ENCODE measurements at regions not wholly inside any gene's neighbourhood (a gene's known extent, or its start where the extent isn't known, plus 50 kb on each side); places are given as distances from the start of the nearest gene placed in this dataset.

GRCh38 chr10:4427532-4427931, 398.5 kb upstream of the AKR1E2 start:
- TF ChIP-seq, protein P1, sequence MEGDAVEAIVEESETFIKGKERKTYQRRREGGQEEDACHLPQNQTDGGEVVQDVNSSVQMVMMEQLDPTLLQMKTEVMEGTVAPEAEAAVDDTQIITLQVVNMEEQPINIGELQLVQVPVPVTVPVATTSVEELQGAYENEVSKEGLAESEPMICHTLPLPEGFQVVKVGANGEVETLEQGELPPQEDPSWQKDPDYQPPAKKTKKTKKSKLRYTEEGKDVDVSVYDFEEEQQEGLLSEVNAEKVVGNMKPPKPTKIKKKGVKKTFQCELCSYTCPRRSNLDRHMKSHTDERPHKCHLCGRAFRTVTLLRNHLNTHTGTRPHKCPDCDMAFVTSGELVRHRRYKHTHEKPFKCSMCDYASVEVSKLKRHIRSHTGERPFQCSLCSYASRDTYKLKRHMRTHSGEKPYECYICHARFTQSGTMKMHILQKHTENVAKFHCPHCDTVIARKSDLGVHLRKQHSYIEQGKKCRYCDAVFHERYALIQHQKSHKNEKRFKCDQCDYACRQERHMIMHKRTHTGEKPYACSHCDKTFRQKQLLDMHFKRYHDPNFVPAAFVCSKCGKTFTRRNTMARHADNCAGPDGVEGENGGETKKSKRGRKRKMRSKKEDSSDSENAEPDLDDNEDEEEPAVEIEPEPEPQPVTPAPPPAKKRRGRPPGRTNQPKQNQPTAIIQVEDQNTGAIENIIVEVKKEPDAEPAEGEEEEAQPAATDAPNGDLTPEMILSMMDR (IDR thresholded peaks at IDR 0.05; ENCODE audit: insufficient read depth, low read depth, low read length), result no peak
- TF ChIP-seq EZH2 (IDR thresholded peaks at IDR 0.05; ENCODE audit: insufficient read depth, low read length), result no peak
- no peaks in the 10 kb centered on the region for H3K36me3 Mint-ChIP-seq (ENCODE audit: low read depth, unreplicated experiment)

DNA sequence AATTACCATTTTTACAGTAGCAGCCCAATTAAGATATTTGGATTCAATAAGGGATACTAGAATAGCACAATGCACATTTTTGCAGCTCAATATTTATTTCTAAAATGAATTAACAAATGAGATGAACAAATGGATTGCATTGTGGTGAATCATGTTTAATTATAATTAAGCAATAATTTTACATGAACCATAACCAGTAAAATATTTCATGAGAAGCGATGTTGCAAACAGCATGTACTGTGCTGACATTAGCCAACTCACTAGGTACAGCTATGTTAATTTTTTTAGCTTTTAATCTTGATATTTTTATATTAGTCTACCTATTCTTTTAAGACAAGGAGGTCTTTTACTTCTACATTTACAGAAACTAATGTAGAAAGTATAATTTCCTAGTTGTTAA, 399.1 kb upstream of the AKR1E2 start:
- no peak for TF ChIP-seq EZH2 (IDR thresholded peaks at IDR 0.05; ENCODE audit: insufficient read depth, low read length)
- TF ChIP-seq, protein P1 (IDR thresholded peaks at IDR 0.05; ENCODE audit: insufficient read depth, low read depth, low read length), result no peak
- FAIRE-seq, result no peak
- H3K27me3 ChIP-seq (ENCODE audit: insufficient read depth, low read length), result no peaks in the 10 kb centered on the region
- no peak overlapping the region for H3K4me2 ChIP-seq (ENCODE audit: low read length)
- DNase-seq (ENCODE audit: low read depth), result no peak
- no peaks in the 10 kb centered on the region for H3K27me3 Mint-ChIP-seq (ENCODE audit: low read depth, unreplicated experiment)
- H3K4me1 ChIP-seq (ENCODE audit: insufficient read depth, low read length), result peaks cover 9% of the 10 kb centered on the region
- no peaks in the 10 kb centered on the region for H3K9me3 Mint-ChIP-seq (ENCODE audit: unreplicated experiment)
- H3K4me3 Mint-ChIP-seq (ENCODE audit: unreplicated experiment), result no peak overlapping the region
- H3K36me3 ChIP-seq (ENCODE audit: insufficient read depth, low read length), result no peaks in the 10 kb centered on the region
- no peaks in the 10 kb centered on the region for H3K9me3 ChIP-seq (ENCODE audit: insufficient read depth, low read depth, low read length)
- no peak overlapping the region for H3K4me3 ChIP-seq (ENCODE audit: insufficient read depth, low read depth, low read length)
- no peak overlapping the region for H3K27ac Mint-ChIP-seq (ENCODE audit: unreplicated experiment)
- no peaks in the 10 kb centered on the region for H3K36me3 Mint-ChIP-seq (ENCODE audit: low read depth, unreplicated experiment)
- H4K20me1 ChIP-seq (ENCODE audit: insufficient read depth, low read length), result no peaks in the 10 kb centered on the region
- H3K79me2 ChIP-seq (ENCODE audit: insufficient read depth, low read length), result no peaks in the 10 kb centered on the region
- H2AFZ ChIP-seq (ENCODE audit: low read depth, low read length), result no peak overlapping the region
- H3K4me1 Mint-ChIP-seq (ENCODE audit: low read depth, unreplicated experiment), result peaks cover 12% of the 10 kb centered on the region
- H3K9ac ChIP-seq (ENCODE audit: low read length), result no peak overlapping the region
- H3K27ac ChIP-seq (ENCODE audit: low read depth, low read length), result no peak overlapping the region

More at GRCh38 chr10:4427532-4427931, 398.5 kb upstream of the AKR1E2 start:
- Histone ChIP-seq H3K4me3 (ENCODE audit: insufficient read depth, low read depth, low read length) (no peak overlapping the region), H3K79me2 (ENCODE audit: insufficient read depth, low read length) (no peaks in the 10 kb centered on the region), H3K4me1 (ENCODE audit: insufficient read depth, low read length) (peaks cover 11% of the 10 kb centered on the region), H3K9ac (ENCODE audit: low read length) (no peak overlapping the region), H3K27me3 (ENCODE audit: insufficient read depth, low read length) (no peaks in the 10 kb centered on the region), H3K27ac (ENCODE audit: low read depth, low read length) (no peak overlapping the region), H3K9me3 (ENCODE audit: insufficient read depth, low read depth, low read length) (no peaks in the 10 kb centered on the region), H2AFZ (ENCODE audit: low read depth, low read length) (no peak overlapping the region), H4K20me1 (ENCODE audit: insufficient read depth, low read length) (no peaks in the 10 kb centered on the region), H3K4me2 (ENCODE audit: low read length) (no peak overlapping the region), H3K36me3 (ENCODE audit: insufficient read depth, low read length) (no peaks in the 10 kb centered on the region)
- Mint-ChIP-seq H3K4me3 (ENCODE audit: unreplicated experiment) (no peak overlapping the region), H3K27me3 (ENCODE audit: low read depth, unreplicated experiment) (no peaks in the 10 kb centered on the region), H3K9me3 (ENCODE audit: unreplicated experiment) (no peaks in the 10 kb centered on the region), H3K27ac (ENCODE audit: unreplicated experiment) (no peak overlapping the region), H3K4me1 (ENCODE audit: low read depth, unreplicated experiment) (peaks cover 17% of the 10 kb centered on the region)
- DNase-seq (ENCODE audit: low read depth) (peak; percentile 5), FAIRE-seq (no peak)

- no peak overlapping the region for H3K27ac ChIP-seq (ENCODE audit: low read depth, low read length)
- no peaks in the 10 kb centered on the region for H3K36me3 ChIP-seq (ENCODE audit: insufficient read depth, low read length)
- no peak overlapping the region for H3K4me3 ChIP-seq (ENCODE audit: insufficient read depth, low read depth, low read length)
- TF ChIP-seq, protein P1 (IDR thresholded peaks at IDR 0.05; ENCODE audit: insufficient read depth, low read depth, low read length), result no peak
- TF ChIP-seq EZH2 (IDR thresholded peaks at IDR 0.05; ENCODE audit: insufficient read depth, low read length), result no peak
- FAIRE-seq, result no peak
- H3K27me3 ChIP-seq (ENCODE audit: insufficient read depth, low read length), result no peaks in the 10 kb centered on the region
- no peaks in the 10 kb centered on the region for H3K4me1 ChIP-seq (ENCODE audit: insufficient read depth, low read length)
- no peak overlapping the region for H3K9ac ChIP-seq (ENCODE audit: low read length)
- Mint-ChIP-seq H3K36me3 (ENCODE audit: low read depth, unreplicated experiment) (no peaks in the 10 kb centered on the region), H3K4me1 (ENCODE audit: low read depth, unreplicated experiment) (peaks cover 2% of the 10 kb centered on the region), H3K27ac (ENCODE audit: unreplicated experiment) (no peak overlapping the region), H3K9me3 (ENCODE audit: unreplicated experiment) (peaks cover 3% of the 10 kb centered on the region), H3K4me3 (ENCODE audit: unreplicated experiment) (no peak overlapping the region), H3K27me3 (ENCODE audit: low read depth, unreplicated experiment) (no peaks in the 10 kb centered on the region)
- H3K9me3 ChIP-seq (ENCODE audit: insufficient read depth, low read depth, low read length), result no peaks in the 10 kb centered on the region
- no peak for DNase-seq (ENCODE audit: low read depth)
- no peak overlapping the region for H2AFZ ChIP-seq (ENCODE audit: low read depth, low read length)
- H3K4me2 ChIP-seq (ENCODE audit: low read length), result no peak overlapping the region
- H4K20me1 ChIP-seq (ENCODE audit: insufficient read depth, low read length), result no peaks in the 10 kb centered on the region
- H3K79me2 ChIP-seq (ENCODE audit: insufficient read depth, low read length), result no peaks in the 10 kb centered on the region
Observed at GRCh38 chr10:4409319-4409718, 416.7 kb upstream of the AKR1E2 start.
